Esophagus muscularis mucosa (tissue), 4 donors: ENCODE measurements at regions not wholly inside any gene's neighbourhood (a gene's known extent, or its start where the extent isn't known, plus 50 kb on each side); places are given as distances from the start of the nearest gene placed in this dataset.

ENCODE experiments used
- EP300 ChIP-seq: sonication (generic); formaldehyde crosslinking; IDR thresholded peaks from one replicate; pipeline ENCODE4 v1.6.1; 2017; ENCODE audit warnings: antibody characterized with exemption
- POLR2A ChIP-seq: fragments of 450-650 bp; IDR thresholded peaks from one replicate; pipeline ENCODE4 v1.6.1; 2017; ENCODE audit warnings: antibody characterized with exemption, moderate library complexity, mild to moderate bottlenecking, low read depth
- POLR2AphosphoS5 ChIP-seq, 2 donors: sonication (generic); formaldehyde crosslinking; IDR thresholded peaks; one replicate each; pipeline ENCODE4 v1.6.1; 2017; ENCODE audit warnings: antibody characterized with exemption in 2 of 2
- TF ChIP-seq, protein P1 (sequence below), 3 experiments: fragments of 200-600 bp in 2 of 3; fragments of 450-650 bp in 1 of 3; sonication (generic) in 2 of 3; IDR thresholded peaks; one replicate each; pipeline ENCODE4 v1.5.1; 2017 to 2019; ENCODE audit warnings: antibody characterized with exemption in 3 of 3, mild to moderate bottlenecking in 2 of 3, moderate library complexity in 1 of 3

- TF ChIP-seq POLR2A (no peak), EP300 (no peak), POLR2AphosphoS5 (IDR thresholded peaks at IDR 0.05) (no peak)
- TF ChIP-seq, protein P1, sequence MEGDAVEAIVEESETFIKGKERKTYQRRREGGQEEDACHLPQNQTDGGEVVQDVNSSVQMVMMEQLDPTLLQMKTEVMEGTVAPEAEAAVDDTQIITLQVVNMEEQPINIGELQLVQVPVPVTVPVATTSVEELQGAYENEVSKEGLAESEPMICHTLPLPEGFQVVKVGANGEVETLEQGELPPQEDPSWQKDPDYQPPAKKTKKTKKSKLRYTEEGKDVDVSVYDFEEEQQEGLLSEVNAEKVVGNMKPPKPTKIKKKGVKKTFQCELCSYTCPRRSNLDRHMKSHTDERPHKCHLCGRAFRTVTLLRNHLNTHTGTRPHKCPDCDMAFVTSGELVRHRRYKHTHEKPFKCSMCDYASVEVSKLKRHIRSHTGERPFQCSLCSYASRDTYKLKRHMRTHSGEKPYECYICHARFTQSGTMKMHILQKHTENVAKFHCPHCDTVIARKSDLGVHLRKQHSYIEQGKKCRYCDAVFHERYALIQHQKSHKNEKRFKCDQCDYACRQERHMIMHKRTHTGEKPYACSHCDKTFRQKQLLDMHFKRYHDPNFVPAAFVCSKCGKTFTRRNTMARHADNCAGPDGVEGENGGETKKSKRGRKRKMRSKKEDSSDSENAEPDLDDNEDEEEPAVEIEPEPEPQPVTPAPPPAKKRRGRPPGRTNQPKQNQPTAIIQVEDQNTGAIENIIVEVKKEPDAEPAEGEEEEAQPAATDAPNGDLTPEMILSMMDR (IDR thresholded peaks at IDR 0.05): no peak
Observed at GRCh38 chr7:50220273-50220672, 84.2 kb upstream of the IKZF1 start.
